ENCODE measurements at regions not wholly inside any gene's neighbourhood (a gene's known extent, or its start where the extent isn't known, plus 50 kb on each side); places are given as distances from the start of the nearest gene placed in this dataset.

GRCh38 chr18:38313831-38314230, 748.2 kb upstream of the CELF4 start:
- TF ChIP-seq ATF7 (IDR thresholded peaks at IDR 0.05; ENCODE audit: low read depth), result no peak
- no peak for TF ChIP-seq CREB1 (IDR thresholded peaks at IDR 0.05; ENCODE audit: low read depth)
- no peak for TF ChIP-seq CTCF (IDR thresholded peaks at IDR 0.05 in 2 of 3, conservative IDR thresholded peaks at IDR 0.05 in 1 of 3; ENCODE audit: control insufficient read depth in 2 of 3, extremely low read depth in 1 of 3, insufficient read depth in 1 of 3, low read depth in 3 of 3, low read length in 3 of 3)
- TF ChIP-seq POLR2A (IDR thresholded peaks at IDR 0.05; ENCODE audit: low read depth, low read length), result no peak
- TF ChIP-seq SMAD5 (IDR thresholded peaks at IDR 0.05; ENCODE audit: low read depth), result no peak
- no peak for TF ChIP-seq KLF5 (IDR thresholded peaks at IDR 0.05; ENCODE audit: partially characterized antibody)
- no peak for TF ChIP-seq EP300 (IDR thresholded peaks at IDR 0.05; ENCODE audit: borderline replicate concordance in 1 of 2, control insufficient read depth in 1 of 2, low read depth in 2 of 2, low read length in 2 of 2)
- no peak for TF ChIP-seq CBFB (IDR thresholded peaks at IDR 0.05; ENCODE audit: low read depth)
- TF ChIP-seq REST (IDR thresholded peaks at IDR 0.05; ENCODE audit: low read depth, low read length), result no peak
- TF ChIP-seq, protein P1, sequence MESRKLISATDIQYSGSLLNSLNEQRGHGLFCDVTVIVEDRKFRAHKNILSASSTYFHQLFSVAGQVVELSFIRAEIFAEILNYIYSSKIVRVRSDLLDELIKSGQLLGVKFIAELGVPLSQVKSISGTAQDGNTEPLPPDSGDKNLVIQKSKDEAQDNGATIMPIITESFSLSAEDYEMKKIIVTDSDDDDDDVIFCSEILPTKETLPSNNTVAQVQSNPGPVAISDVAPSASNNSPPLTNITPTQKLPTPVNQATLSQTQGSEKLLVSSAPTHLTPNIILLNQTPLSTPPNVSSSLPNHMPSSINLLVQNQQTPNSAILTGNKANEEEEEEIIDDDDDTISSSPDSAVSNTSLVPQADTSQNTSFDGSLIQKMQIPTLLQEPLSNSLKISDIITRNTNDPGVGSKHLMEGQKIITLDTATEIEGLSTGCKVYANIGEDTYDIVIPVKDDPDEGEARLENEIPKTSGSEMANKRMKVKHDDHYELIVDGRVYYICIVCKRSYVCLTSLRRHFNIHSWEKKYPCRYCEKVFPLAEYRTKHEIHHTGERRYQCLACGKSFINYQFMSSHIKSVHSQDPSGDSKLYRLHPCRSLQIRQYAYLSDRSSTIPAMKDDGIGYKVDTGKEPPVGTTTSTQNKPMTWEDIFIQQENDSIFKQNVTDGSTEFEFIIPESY (IDR thresholded peaks at IDR 0.05), result no peak
- TF ChIP-seq JUND (IDR thresholded peaks at IDR 0.05; ENCODE audit: low read depth, low read length), result no peak
- TF ChIP-seq SP1 (IDR thresholded peaks at IDR 0.05; ENCODE audit: low read depth, low read length), result no peak
- no peak for TF ChIP-seq STAT1 (conservative IDR thresholded peaks at IDR 0.05)

Data from GM12878 (cell line).